ENCODE measurements at regions not wholly inside any gene's neighbourhood (a gene's known extent, or its start where the extent isn't known, plus 50 kb on each side); places are given as distances from the start of the nearest gene placed in this dataset.

DNA sequence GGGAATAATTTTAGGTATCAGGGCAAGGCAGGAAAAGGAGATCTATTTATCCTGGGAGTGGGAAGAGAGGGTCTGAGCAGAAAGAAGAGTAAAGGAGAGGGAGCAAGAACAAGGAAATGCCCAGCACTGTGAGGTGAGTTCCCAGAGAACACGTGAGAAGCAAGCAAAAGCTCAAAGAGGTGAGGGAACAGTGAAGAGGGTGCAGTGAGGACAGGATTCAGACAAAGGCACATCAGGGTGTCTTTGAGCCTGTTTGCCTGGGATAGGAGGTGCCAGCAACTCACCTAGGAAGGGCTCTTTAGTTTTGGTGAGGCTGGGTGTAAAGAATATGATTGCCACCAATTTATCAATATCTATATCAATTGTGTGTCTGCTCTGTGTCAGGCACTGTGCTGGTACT, 88.9 kb upstream of the NRXN3 start:
- H3K9me3 ChIP-seq (ENCODE audit: insufficient read depth, low read depth, low read length), result no peaks in the 10 kb centered on the region
- no peak overlapping the region for H2AFZ ChIP-seq (ENCODE audit: low read length)
- H3F3A ChIP-seq (ENCODE audit: low read depth), result no peaks in the 10 kb centered on the region
- H3K9me2 ChIP-seq (replicated peaks; ENCODE audit: low read depth, low read length), result no peaks in the 10 kb centered on the region
- no peaks in the 10 kb centered on the region for H3K27me3 ChIP-seq (ENCODE audit: insufficient read depth, low read length, poor library complexity, severe bottlenecking)
- no peak overlapping the region for H3K9ac ChIP-seq (ENCODE audit: low read depth, low read length, poor library complexity, severe bottlenecking)
- no peaks in the 10 kb centered on the region for H3K36me3 ChIP-seq (ENCODE audit: insufficient read depth, low read length)
- no peaks in the 10 kb centered on the region for H4K20me1 ChIP-seq (ENCODE audit: insufficient read depth, low read length, poor library complexity, severe bottlenecking)
- H3K4me3 ChIP-seq (ENCODE audit: low read length, poor library complexity, severe bottlenecking), result no peak overlapping the region
- no peaks in the 10 kb centered on the region for H3K4me1 ChIP-seq (ENCODE audit: insufficient read depth, low read length, poor library complexity, severe bottlenecking)
- H3K79me2 ChIP-seq (ENCODE audit: insufficient read depth, low read length), result no peaks in the 10 kb centered on the region
- TF ChIP-seq EZH2phosphoT487 (IDR thresholded peaks at IDR 0.05; ENCODE audit: borderline replicate concordance), result no peak
- TF ChIP-seq, protein P1, sequence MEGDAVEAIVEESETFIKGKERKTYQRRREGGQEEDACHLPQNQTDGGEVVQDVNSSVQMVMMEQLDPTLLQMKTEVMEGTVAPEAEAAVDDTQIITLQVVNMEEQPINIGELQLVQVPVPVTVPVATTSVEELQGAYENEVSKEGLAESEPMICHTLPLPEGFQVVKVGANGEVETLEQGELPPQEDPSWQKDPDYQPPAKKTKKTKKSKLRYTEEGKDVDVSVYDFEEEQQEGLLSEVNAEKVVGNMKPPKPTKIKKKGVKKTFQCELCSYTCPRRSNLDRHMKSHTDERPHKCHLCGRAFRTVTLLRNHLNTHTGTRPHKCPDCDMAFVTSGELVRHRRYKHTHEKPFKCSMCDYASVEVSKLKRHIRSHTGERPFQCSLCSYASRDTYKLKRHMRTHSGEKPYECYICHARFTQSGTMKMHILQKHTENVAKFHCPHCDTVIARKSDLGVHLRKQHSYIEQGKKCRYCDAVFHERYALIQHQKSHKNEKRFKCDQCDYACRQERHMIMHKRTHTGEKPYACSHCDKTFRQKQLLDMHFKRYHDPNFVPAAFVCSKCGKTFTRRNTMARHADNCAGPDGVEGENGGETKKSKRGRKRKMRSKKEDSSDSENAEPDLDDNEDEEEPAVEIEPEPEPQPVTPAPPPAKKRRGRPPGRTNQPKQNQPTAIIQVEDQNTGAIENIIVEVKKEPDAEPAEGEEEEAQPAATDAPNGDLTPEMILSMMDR (conservative IDR thresholded peaks at IDR 0.05; ENCODE audit: low read length), result no peak
- no peak overlapping the region for H3K4me2 ChIP-seq (ENCODE audit: low read depth, low read length, poor library complexity, severe bottlenecking)

DNA sequence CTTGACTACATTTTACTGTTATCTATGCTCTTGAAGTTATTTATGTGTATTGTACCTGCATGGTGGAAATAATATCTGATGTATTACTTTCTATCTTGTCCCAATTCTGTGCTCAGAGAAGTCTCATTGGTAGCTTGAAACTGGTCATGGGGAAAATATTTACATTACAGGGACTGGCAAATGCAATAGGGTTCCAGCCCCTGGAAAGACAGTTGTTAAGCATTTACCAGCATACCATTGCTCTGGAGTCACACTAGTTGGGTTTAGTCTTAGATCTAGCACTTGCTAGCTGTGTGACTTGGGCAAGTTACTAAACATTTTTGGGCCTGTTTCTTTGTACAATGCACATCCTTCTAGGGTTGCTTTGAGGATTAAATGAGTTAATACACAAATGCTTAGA, 86.3 kb upstream of the NRXN3 start:
- no peaks in the 10 kb centered on the region for H3K9me3 ChIP-seq (ENCODE audit: insufficient read depth, low read depth, low read length)
- TF ChIP-seq, protein P1 (conservative IDR thresholded peaks at IDR 0.05; ENCODE audit: low read length), result no peak
- TF ChIP-seq EZH2phosphoT487 (IDR thresholded peaks at IDR 0.05; ENCODE audit: borderline replicate concordance), result no peak
- no peak overlapping the region for H3K4me2 ChIP-seq (ENCODE audit: low read depth, low read length, poor library complexity, severe bottlenecking)
- H3F3A ChIP-seq (ENCODE audit: low read depth), result no peaks in the 10 kb centered on the region
- H4K20me1 ChIP-seq (ENCODE audit: insufficient read depth, low read length, poor library complexity, severe bottlenecking), result no peaks in the 10 kb centered on the region
- no peak overlapping the region for H3K9ac ChIP-seq (ENCODE audit: low read depth, low read length, poor library complexity, severe bottlenecking)
- H3K36me3 ChIP-seq (ENCODE audit: insufficient read depth, low read length), result no peaks in the 10 kb centered on the region
- no peaks in the 10 kb centered on the region for H3K4me1 ChIP-seq (ENCODE audit: insufficient read depth, low read length, poor library complexity, severe bottlenecking)
- no peak overlapping the region for H3K4me3 ChIP-seq (ENCODE audit: low read length, poor library complexity, severe bottlenecking)
- H3K27me3 ChIP-seq (ENCODE audit: insufficient read depth, low read length, poor library complexity, severe bottlenecking), result no peaks in the 10 kb centered on the region
- no peak overlapping the region for H2AFZ ChIP-seq (ENCODE audit: low read length)
- no peaks in the 10 kb centered on the region for H3K9me2 ChIP-seq (replicated peaks; ENCODE audit: low read depth, low read length)
- H3K79me2 ChIP-seq (ENCODE audit: insufficient read depth, low read length), result no peaks in the 10 kb centered on the region

DNA sequence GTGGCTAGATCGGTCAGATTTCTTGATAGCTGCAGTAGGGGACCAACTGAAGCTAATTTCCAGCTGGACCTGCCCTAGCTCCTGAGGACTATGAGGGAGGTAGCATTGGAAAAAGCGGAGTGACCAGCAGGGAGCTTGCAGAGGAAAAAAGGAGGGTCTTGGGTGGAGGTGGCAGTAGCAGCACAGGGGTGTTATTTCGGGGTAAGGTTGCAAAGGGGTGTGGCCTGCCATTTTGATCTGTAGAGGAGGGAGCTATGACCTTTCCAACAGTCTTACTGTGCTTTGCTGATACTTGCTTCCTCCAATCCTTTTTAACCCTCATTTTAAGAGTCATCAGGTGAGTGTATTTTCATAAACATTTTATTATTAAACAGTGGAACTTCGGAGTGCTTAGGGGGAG, 83.8 kb upstream of the NRXN3 start:
- H3K36me3 ChIP-seq (ENCODE audit: insufficient read depth, low read length), result no peaks in the 10 kb centered on the region
- H2AFZ ChIP-seq (ENCODE audit: low read length), result no peak overlapping the region
- H3K27me3 ChIP-seq (ENCODE audit: insufficient read depth, low read length, poor library complexity, severe bottlenecking), result no peaks in the 10 kb centered on the region
- no peak for TF ChIP-seq EZH2phosphoT487 (IDR thresholded peaks at IDR 0.05; ENCODE audit: borderline replicate concordance)
- TF ChIP-seq, protein P1 (conservative IDR thresholded peaks at IDR 0.05; ENCODE audit: low read length), result no peak
- H3K9me3 ChIP-seq (ENCODE audit: insufficient read depth, low read depth, low read length), result no peaks in the 10 kb centered on the region
- H3K4me3 ChIP-seq (ENCODE audit: low read length, poor library complexity, severe bottlenecking), result no peak overlapping the region
- H3K79me2 ChIP-seq (ENCODE audit: insufficient read depth, low read length), result no peaks in the 10 kb centered on the region
- no peaks in the 10 kb centered on the region for H3K4me1 ChIP-seq (ENCODE audit: insufficient read depth, low read length, poor library complexity, severe bottlenecking)
- H3K4me2 ChIP-seq (ENCODE audit: low read depth, low read length, poor library complexity, severe bottlenecking), result no peak overlapping the region
- H4K20me1 ChIP-seq (ENCODE audit: insufficient read depth, low read length, poor library complexity, severe bottlenecking), result no peaks in the 10 kb centered on the region
- H3F3A ChIP-seq (ENCODE audit: low read depth), result no peaks in the 10 kb centered on the region
- H3K9ac ChIP-seq (ENCODE audit: low read depth, low read length, poor library complexity, severe bottlenecking), result no peak overlapping the region
- H3K9me2 ChIP-seq (replicated peaks; ENCODE audit: low read depth, low read length), result no peaks in the 10 kb centered on the region

Measured in Loucy (cell line).